IMR-90 (cell line): ENCODE measurements at regions not wholly inside any gene's neighbourhood (a gene's known extent, or its start where the extent isn't known, plus 50 kb on each side); places are given as distances from the start of the nearest gene placed in this dataset.

ENCODE experiments used
- ATAC-seq: fragments of 200-7000 bp; cut with Tn5 transposase; 2 replicates; pipeline ENCODE4 v1.9.1; 2020; ENCODE audit warnings: low read depth, mild to moderate bottlenecking, moderate library complexity
- BruUV-seq: library from RNA; stranded (reverse); fragments of 400-500 nt; replicated peaks from 2 replicates; lab custom pipeline; 2021; lab: Mats Ljungman, UMichigan
- CTCF ChIA-PET: fragments of 300-600 bp; formaldehyde crosslinking; extraction: SDS; loops from one replicate; lab custom pipeline; 2021; ENCODE audit warnings: antibody characterized with exemption; lab: Yijun Ruan, JAX
- POLR2A ChIA-PET: fragments of 300-600 bp; sonication (Branson Sonifier 250); formaldehyde crosslinking; loops from one replicate; lab custom pipeline; 2022; ENCODE audit warnings: antibody characterized with exemption; ENCODE audit not compliant: unreplicated experiment; lab: Charles Lee
- DNase-seq: peaks from one replicate; pipeline ENCODE4 v3.0.0; 2013
- H2AFZ ChIP-seq: replicated peaks from 2 replicates; pipeline ENCODE3; 2013; ENCODE audit warnings: low read length, mild to moderate bottlenecking; ENCODE audit not compliant: poor library complexity
- H2AK5ac ChIP-seq: 2 replicates; pipeline ENCODE4 v1.6.1; 2013; ENCODE audit warnings: low read depth, low read length, inconsistent platforms
- H2AK9ac ChIP-seq: replicated peaks from 2 replicates; pipeline ENCODE3; 2013; ENCODE audit warnings: mild to moderate bottlenecking, low read depth, low read length, moderate library complexity; ENCODE audit not compliant: poor library complexity
- H2BK120ac ChIP-seq: 2 replicates; pipeline ENCODE4 v1.6.1; 2013; ENCODE audit warnings: low read depth, low read length, inconsistent platforms
- H2BK15ac ChIP-seq: 3 replicates; pipeline ENCODE4 v1.6.1; 2013; ENCODE audit warnings: low read depth, low read length, inconsistent platforms
- H2BK20ac ChIP-seq: 2 replicates; pipeline ENCODE4 v1.6.1; 2013; ENCODE audit warnings: low read depth, mild to moderate bottlenecking, inconsistent platforms, low read length, moderate library complexity
- H2BK5ac ChIP-seq: 2 replicates; pipeline ENCODE4 v1.6.1; 2013; ENCODE audit warnings: mild to moderate bottlenecking, low read depth, low read length, inconsistent platforms; ENCODE audit not compliant: poor library complexity, severe bottlenecking
- H3K14ac ChIP-seq: replicated peaks from 2 replicates; pipeline ENCODE4 v1.6.1; 2013; ENCODE audit warnings: low read depth, low read length, inconsistent platforms
- H3K18ac ChIP-seq: 2 replicates; pipeline ENCODE4 v1.6.1; 2013; ENCODE audit warnings: low read depth, low read length, control low read depth
- H3K23ac ChIP-seq: 2 replicates; pipeline ENCODE4 v1.6.1; 2013; ENCODE audit warnings: low read depth, low read length, inconsistent platforms
- H3K27ac ChIP-seq: 2 replicates; pipeline ENCODE4 v1.5.1; 2013; ENCODE audit warnings: mild to moderate bottlenecking, control low read depth, low read length; ENCODE audit not compliant: insufficient read depth
- H3K27me3 ChIP-seq: 2 replicates; pipeline ENCODE4 v1.6.1; 2013; ENCODE audit warnings: low read length; ENCODE audit not compliant: control insufficient read depth, insufficient read depth
- H3K36me3 ChIP-seq: 2 replicates; pipeline ENCODE4 v1.6.1; 2013; ENCODE audit warnings: low read length, mixed read lengths; ENCODE audit not compliant: control insufficient read depth, insufficient read depth
- H3K4ac ChIP-seq: 2 replicates; pipeline ENCODE4 v1.6.1; 2013; ENCODE audit warnings: low read depth, low read length, inconsistent platforms
- H3K4me1 ChIP-seq: 2 replicates; pipeline ENCODE4 v1.6.1; 2013; ENCODE audit warnings: low read length, mixed read lengths; ENCODE audit not compliant: control insufficient read depth, insufficient read depth
- H3K4me2 ChIP-seq: 2 replicates; pipeline ENCODE4 v1.6.1; 2013; ENCODE audit warnings: low read depth, mild to moderate bottlenecking, control low read depth, low read length, moderate library complexity
- H3K4me3 ChIP-seq: 2 replicates; pipeline ENCODE4 v1.5.1; 2013; ENCODE audit warnings: low read depth, mild to moderate bottlenecking, control low read depth, low read length, moderate library complexity; ENCODE audit not compliant: insufficient read depth
- H3K56ac ChIP-seq: 2 replicates; pipeline ENCODE4 v1.6.1; 2013; ENCODE audit warnings: low read length, inconsistent platforms; ENCODE audit not compliant: insufficient read depth; ENCODE audit errors: extremely low read depth
- H3K79me1 ChIP-seq, 2 experiments: 2 replicates each; pipeline ENCODE4 v1.6.1; 2013; ENCODE audit warnings: low read length in 2 of 2, inconsistent platforms in 1 of 2, low read depth in 1 of 2
- H3K9ac ChIP-seq: 2 replicates; pipeline ENCODE4 v1.6.1; 2013; ENCODE audit warnings: low read depth, low read length, control low read depth
- H3K9me1 ChIP-seq: 2 replicates; pipeline ENCODE4 v1.6.1; 2013; ENCODE audit warnings: low read length, inconsistent platforms; ENCODE audit not compliant: insufficient read depth
- H3K9me3 ChIP-seq: 2 replicates; pipeline ENCODE4 v1.6.1; 2013; ENCODE audit warnings: low read length; ENCODE audit not compliant: control insufficient read depth, insufficient read depth
- H4K20me1 ChIP-seq: 2 replicates; pipeline ENCODE4 v1.6.1; 2013; ENCODE audit warnings: low read length, inconsistent platforms; ENCODE audit not compliant: insufficient read depth
- H4K5ac ChIP-seq: 2 replicates; pipeline ENCODE4 v1.6.1; 2013; ENCODE audit warnings: mild to moderate bottlenecking, low read depth, low read length, control low read depth
- H4K8ac ChIP-seq, 2 experiments: 2 replicates each; pipeline ENCODE4 v1.6.1; 2013; ENCODE audit warnings: low read depth in 2 of 2, low read length in 2 of 2, control low read depth in 1 of 2, inconsistent platforms in 1 of 2
- H4K91ac ChIP-seq: 2 replicates; pipeline ENCODE4 v1.6.1; 2013; ENCODE audit warnings: low read depth, low read length, inconsistent platforms; ENCODE audit not compliant: insufficient read depth
- BHLHE40 ChIP-seq: fragments of 150-350 bp; IDR thresholded peaks from 2 replicates; pipeline ENCODE4 v1.6.1; 2016; ENCODE audit warnings: mild to moderate bottlenecking, low read depth, low read length
- CEBPB ChIP-seq: IDR thresholded peaks from 2 replicates; pipeline ENCODE4 v1.6.1; 2012; ENCODE audit warnings: low read depth, low read length, improper control_type of control experiment
- ELK1 ChIP-seq: fragments of 150-350 bp; IDR thresholded peaks from 2 replicates; pipeline ENCODE4 v1.6.1; 2016; ENCODE audit warnings: low read depth, mild to moderate bottlenecking, low read length, moderate library complexity, borderline replicate concordance
- MAFK ChIP-seq: IDR thresholded peaks from 2 replicates; pipeline ENCODE4 v1.6.1; 2012; ENCODE audit warnings: low read depth, low read length, improper control_type of control experiment
- MAZ ChIP-seq: IDR thresholded peaks from 2 replicates; pipeline ENCODE4 v1.6.1; 2012; ENCODE audit warnings: low read depth, mild to moderate bottlenecking, low read length, improper control_type of control experiment, moderate library complexity, borderline replicate concordance
- MXI1 ChIP-seq: IDR thresholded peaks from 2 replicates; pipeline ENCODE4 v1.6.1; 2012; ENCODE audit warnings: low read depth, mild to moderate bottlenecking, low read length, moderate library complexity, borderline replicate concordance
- NFE2L2 ChIP-seq: fragments of 150-350 bp; IDR thresholded peaks from 2 replicates; pipeline ENCODE4 v1.6.1; 2016; ENCODE audit warnings: low read depth, mild to moderate bottlenecking, low read length
- POLR2A ChIP-seq: IDR thresholded peaks from 2 replicates; pipeline ENCODE4 v1.6.1; 2012; ENCODE audit warnings: mild to moderate bottlenecking, low read depth, low read length
- RAD21 ChIP-seq: IDR thresholded peaks from 2 replicates; pipeline ENCODE4 v1.6.1; 2012; ENCODE audit warnings: low read length, improper control_type of control experiment
- RCOR1 ChIP-seq: IDR thresholded peaks from 2 replicates; pipeline ENCODE4 v1.6.1; 2012; ENCODE audit warnings: mild to moderate bottlenecking, low read length, improper control_type of control experiment; ENCODE audit not compliant: insufficient replicate concordance
- WGBS, 2 experiments: methylation state at CpG; one replicate each; pipeline versions ENCODE4 v1.1.5 to v1.1.7; 2013; ENCODE audit warnings: missing lambda C conversion rate in 2 of 2; ENCODE audit not compliant: insufficient read length in 1 of 2; ENCODE audit errors: extremely low coverage in 2 of 2; 5-methylcytosine and 5-hydroxymethylcytosine counted together
- dilution Hi-C: fragments of 300-500 bp; cut with HindIII; formaldehyde crosslinking; loops from one replicate; pipeline ENCODE4 v1.14.3; 2018; ENCODE audit warnings: low sequenced_read_pairs; ENCODE audit not compliant: unreplicated experiment
- in situ Hi-C: fragments of 300-500 bp; cut with MboI; formaldehyde crosslinking; loops from 3 replicates; pipeline ENCODE4 v1.14.3; 2019; ENCODE audit warnings: low sequenced_read_pairs, inconsistent platforms, mixed read lengths
- intact Hi-C: fragments of 100-400 bp; cut with micrococcal nuclease; formaldehyde crosslinking; loops from 2 replicates; pipeline ENCODE4 v1.10.0; 2022

- no peak for TF ChIP-seq NFE2L2
- no peak for TF ChIP-seq BHLHE40
Measured at GRCh38 chr1:218537122-218537913, 192.2 kb downstream of the TGFB2 start (continued).

- Histone ChIP-seq H3K4me1 (peaks cover 8% of the 10 kb centered on the region), H2AK9ac (no peak overlapping the region), H4K20me1 (no peaks in the 10 kb centered on the region), H3K79me1 (no peaks in the 10 kb centered on the region), H2AFZ (no peak overlapping the region), H3K9me3 (no peaks in the 10 kb centered on the region), H3K4me3 (no peak overlapping the region), H4K8ac (peak overlapping the region; percentile 2 to 16; a peak in 2 of 4 replicates), H2BK120ac (peak overlapping the region; percentile 16), H4K5ac (peak overlapping the region; percentile 57; the same call in 1 of the 2 replicates), H3K23ac (no peak overlapping the region), H2BK15ac (peak overlapping the region; percentile 18; the same call in 1 of the 3 replicates), H2BK5ac (peak overlapping the region; percentile 87), H3K27me3 (no peaks in the 10 kb centered on the region), H3K56ac (no peak overlapping the region), H3K4ac (no peak overlapping the region), H3K9me1 (peaks cover 3% of the 10 kb centered on the region; the same call in 1 of the 2 replicates), H3K36me3 (no peaks in the 10 kb centered on the region), H3K4me2 (no peak overlapping the region), H4K91ac (peak overlapping the region; percentile 7; the same call in 1 of the 2 replicates), H3K18ac (peak overlapping the region; percentile 92), H3K9ac (no peak overlapping the region), H3K27ac (peak overlapping the region; percentile 62; the same call in 1 of the 2 replicates), H3K14ac (0 out of 2 replicates have a peak overlapping the region, but pooled peaks have one; percentile 3), H2BK20ac (peak overlapping the region; percentile 41), H2AK5ac (peak overlapping the region; percentile 18; the same call in 1 of the 2 replicates)
- in situ Hi-C loops (no loop called here), dilution Hi-C loops (no loop called here), intact Hi-C loops (loop anchor here (5.0 to 10.0 kb wide), 2 partner anchors 166 to 636 kb away; partner anchors contain the start of gene LYPLAL1)
- no CpG with 5 or more reads among the region's 2 CpGs for WGBS, 2 experiments
- ChIA-PET CTCF (interaction anchor here (0.5 kb wide), 1 partner anchor 209 kb away, joined by 3 read pairs; no protein-coding TSS in a partner anchor), POLR2A (no interaction called here)
- peak; percentile 32 for DNase-seq
- ATAC-seq = no peak
- TF ChIP-seq RCOR1 (no peak), RAD21 (no peak), BHLHE40 (no peak), MAZ (no peak), NFE2L2 (no peak), CEBPB (no peak), ELK1 (no peak), MAFK (no peak), MXI1 (no peak), POLR2A (no peak)
- BruUV-seq = no TSS peak
Measured at GRCh38 chr1:218538341-218538740, 193.2 kb downstream of the TGFB2 start.
